MCF 10A (cell line): ENCODE measurements at regions not wholly inside any gene's neighbourhood (a gene's known extent, or its start where the extent isn't known, plus 50 kb on each side); places are given as distances from the start of the nearest gene placed in this dataset.
A peak's percentile ranks its signal among the peaks of the same experiment; 100 is the strongest.

ENCODE experiments used
- BruUV-seq: library from RNA; stranded (reverse); fragments of 400-500 nt; replicated peaks from 2 replicates; lab custom pipeline; 2021; lab: Mats Ljungman, UMichigan
- CTCF ChIA-PET: fragments of 300-600 bp; sonication (Branson Sonifier 250); formaldehyde crosslinking; extraction: SDS; loops from one replicate; lab custom pipeline; 2021; ENCODE audit warnings: antibody characterized with exemption, inconsistent platforms; lab: Yijun Ruan, JAX
- POLR2A ChIA-PET: fragments of 300-600, 350-650 bp; sonication (Branson Sonifier 250); formaldehyde crosslinking; extraction: SDS; loops from one replicate; lab custom pipeline; 2020; ENCODE audit warnings: antibody characterized with exemption, inconsistent platforms; lab: Yijun Ruan, JAX
- DNase-seq: peaks from one replicate; pipeline ENCODE4 v3.0.0-alpha.2; 2018; ENCODE audit not compliant: unreplicated experiment
- H3K27ac Mint-ChIP-seq: one replicate; pipeline ENCODE4 v1.8.0; 2022; ENCODE audit warnings: mild to moderate bottlenecking, low read depth, mixed read lengths; ENCODE audit not compliant: unreplicated experiment
- H3K27me3 Mint-ChIP-seq: one replicate; pipeline ENCODE4 v1.8.0; 2022; ENCODE audit warnings: mixed read lengths; ENCODE audit not compliant: insufficient read depth, unreplicated experiment
- H3K36me3 Mint-ChIP-seq: one replicate; pipeline ENCODE4 v1.8.0; 2022; ENCODE audit warnings: mild to moderate bottlenecking, moderate library complexity, mixed read lengths; ENCODE audit not compliant: insufficient read depth, unreplicated experiment
- H3K4me1 Mint-ChIP-seq: one replicate; pipeline ENCODE4 v1.8.0; 2022; ENCODE audit warnings: mixed read lengths; ENCODE audit not compliant: insufficient read depth, unreplicated experiment
- H3K4me3 Mint-ChIP-seq: one replicate; pipeline ENCODE4 v1.8.0; 2022; ENCODE audit warnings: mild to moderate bottlenecking, moderate library complexity, mixed read lengths; ENCODE audit not compliant: unreplicated experiment
- H3K9me3 Mint-ChIP-seq: one replicate; pipeline ENCODE4 v1.8.0; 2022; ENCODE audit warnings: mixed read lengths; ENCODE audit not compliant: unreplicated experiment
- intact Hi-C: fragments of 100-400 bp; cut with micrococcal nuclease; formaldehyde crosslinking; loops from 2 replicates; pipeline ENCODE4 v1.14.1; 2022
- TF ChIP-seq, protein P1 (sequence below): fragments of 200-600 bp; IDR thresholded peaks from one replicate; pipeline ENCODE4 v1.8.0; 2022; ENCODE audit warnings: antibody characterized with exemption, mild to moderate bottlenecking; ENCODE audit not compliant: unreplicated experiment

GRCh38 chr4:156662921-156663320, 308.7 kb downstream of the PDGFC start:
- CTCF ChIA-PET: interaction anchor here (0.7 kb wide), 1 partner anchor 692 kb away, joined by 3 read pairs; no protein-coding TSS in a partner anchor
- no TSS peak for BruUV-seq
- no peaks in the 10 kb centered on the region for H3K9me3 Mint-ChIP-seq
- H3K4me1 Mint-ChIP-seq: peaks cover 8% of the 10 kb centered on the region
- peak; percentile 17 for DNase-seq
- no peaks in the 10 kb centered on the region for H3K27me3 Mint-ChIP-seq
- POLR2A ChIA-PET: interaction anchor here (0.6 kb wide), 1 partner anchor 1267 kb away, joined by 3 read pairs; no protein-coding TSS in a partner anchor
- TF ChIP-seq, protein P1, sequence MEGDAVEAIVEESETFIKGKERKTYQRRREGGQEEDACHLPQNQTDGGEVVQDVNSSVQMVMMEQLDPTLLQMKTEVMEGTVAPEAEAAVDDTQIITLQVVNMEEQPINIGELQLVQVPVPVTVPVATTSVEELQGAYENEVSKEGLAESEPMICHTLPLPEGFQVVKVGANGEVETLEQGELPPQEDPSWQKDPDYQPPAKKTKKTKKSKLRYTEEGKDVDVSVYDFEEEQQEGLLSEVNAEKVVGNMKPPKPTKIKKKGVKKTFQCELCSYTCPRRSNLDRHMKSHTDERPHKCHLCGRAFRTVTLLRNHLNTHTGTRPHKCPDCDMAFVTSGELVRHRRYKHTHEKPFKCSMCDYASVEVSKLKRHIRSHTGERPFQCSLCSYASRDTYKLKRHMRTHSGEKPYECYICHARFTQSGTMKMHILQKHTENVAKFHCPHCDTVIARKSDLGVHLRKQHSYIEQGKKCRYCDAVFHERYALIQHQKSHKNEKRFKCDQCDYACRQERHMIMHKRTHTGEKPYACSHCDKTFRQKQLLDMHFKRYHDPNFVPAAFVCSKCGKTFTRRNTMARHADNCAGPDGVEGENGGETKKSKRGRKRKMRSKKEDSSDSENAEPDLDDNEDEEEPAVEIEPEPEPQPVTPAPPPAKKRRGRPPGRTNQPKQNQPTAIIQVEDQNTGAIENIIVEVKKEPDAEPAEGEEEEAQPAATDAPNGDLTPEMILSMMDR: no peak
- intact Hi-C loops: no loop called here
- H3K36me3 Mint-ChIP-seq: no peaks in the 10 kb centered on the region
- H3K4me3 Mint-ChIP-seq: no peak overlapping the region
- no peak overlapping the region for H3K27ac Mint-ChIP-seq

- ChIA-PET POLR2A (no interaction called here), CTCF (interaction anchor here (0.7 kb wide), 1 partner anchor 185 kb away, joined by 3 read pairs; no protein-coding TSS in a partner anchor)
- H3K27me3 Mint-ChIP-seq: no peaks in the 10 kb centered on the region
- H3K4me1 Mint-ChIP-seq: peaks cover 15% of the 10 kb centered on the region
- DNase-seq: no peak
- TF ChIP-seq, protein P1: no peak
- no TSS peak for BruUV-seq
- no peaks in the 10 kb centered on the region for H3K9me3 Mint-ChIP-seq
- no peak overlapping the region for H3K27ac Mint-ChIP-seq
- no peak overlapping the region for H3K4me3 Mint-ChIP-seq
- intact Hi-C loops: no loop called here
- H3K36me3 Mint-ChIP-seq: no peaks in the 10 kb centered on the region
Measured at GRCh38 chr4:156661555-156661954, 310.0 kb downstream of the PDGFC start.

DNA sequence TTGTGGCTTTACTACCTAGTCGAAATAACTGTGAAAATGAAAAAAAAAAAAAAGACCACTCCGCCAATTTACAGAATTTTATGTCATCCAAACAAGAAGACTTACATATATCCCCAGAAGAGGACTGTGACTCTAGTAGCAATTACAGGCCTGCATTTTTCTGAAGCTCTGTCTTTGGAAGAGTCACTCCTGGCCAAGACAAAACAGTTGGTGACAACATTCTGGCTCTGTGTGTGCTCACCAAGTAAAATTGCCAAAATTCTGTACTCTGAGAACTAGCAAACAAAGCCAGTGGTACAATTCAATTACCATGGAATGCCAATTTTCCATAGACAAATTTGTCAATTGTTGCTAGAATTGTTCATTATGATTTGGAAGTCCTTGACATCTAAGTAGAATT, 311.1 kb downstream of the PDGFC start:
- no peaks in the 10 kb centered on the region for H3K9me3 Mint-ChIP-seq
- H3K36me3 Mint-ChIP-seq: no peaks in the 10 kb centered on the region
- TF ChIP-seq, protein P1: no peak
- no TSS peak for BruUV-seq
- ChIA-PET POLR2A (no interaction called here), CTCF (interaction anchor here (0.7 kb wide), 1 partner anchor 15 kb away, joined by 3 read pairs; no protein-coding TSS in a partner anchor)
- no peak overlapping the region for H3K4me3 Mint-ChIP-seq
- peaks cover 15% of the 10 kb centered on the region for H3K4me1 Mint-ChIP-seq
- intact Hi-C loops: no loop called here
- H3K27ac Mint-ChIP-seq: no peak overlapping the region
- DNase-seq: no peak
- H3K27me3 Mint-ChIP-seq: no peaks in the 10 kb centered on the region

DNA sequence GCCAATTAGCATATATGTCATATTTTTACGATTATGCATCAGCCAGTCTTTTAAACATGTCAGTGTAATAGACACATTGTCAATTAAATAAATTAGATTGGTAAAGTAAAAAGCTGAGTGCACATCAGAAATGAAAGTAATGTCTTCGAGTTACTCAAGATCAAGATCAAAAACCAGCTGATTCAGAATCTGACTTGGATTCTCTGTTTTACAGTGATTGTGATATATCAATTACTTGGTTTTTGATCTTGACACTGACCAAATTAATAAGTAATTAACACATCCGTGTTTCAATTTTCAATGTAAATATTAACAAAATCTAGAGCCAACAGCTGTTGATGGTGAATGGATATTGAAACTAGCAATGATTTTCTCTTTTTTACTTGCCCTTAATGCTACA, 311.6 kb downstream of the PDGFC start:
- ChIA-PET POLR2A (no interaction called here), CTCF (no interaction called here)
- BruUV-seq: no TSS peak

More for the DNA sequence above, 311.6 kb downstream of the PDGFC start:
- H3K36me3 Mint-ChIP-seq: no peaks in the 10 kb centered on the region
- no peak for DNase-seq
- intact Hi-C loops: no loop called here
- H3K4me3 Mint-ChIP-seq: no peak overlapping the region
- no peaks in the 10 kb centered on the region for H3K9me3 Mint-ChIP-seq
- no peak overlapping the region for H3K27ac Mint-ChIP-seq
- TF ChIP-seq, protein P1: no peak
- H3K4me1 Mint-ChIP-seq: peaks cover 15% of the 10 kb centered on the region
- H3K27me3 Mint-ChIP-seq: no peaks in the 10 kb centered on the region
